IMR-90 (cell line): ENCODE measurements at regions not wholly inside any gene's neighbourhood (a gene's known extent, or its start where the extent isn't known, plus 50 kb on each side); places are given as distances from the start of the nearest gene placed in this dataset.

Experiments
- ATAC-seq: fragments of 200-7000 bp; cut with Tn5 transposase; 2 replicates; pipeline ENCODE4 v1.9.1; 2020; ENCODE audit warnings: low read depth, mild to moderate bottlenecking, moderate library complexity
- BruUV-seq: library from RNA; stranded (reverse); fragments of 400-500 nt; replicated peaks from 2 replicates; lab custom pipeline; 2021; lab: Mats Ljungman, UMichigan
- CTCF ChIA-PET: fragments of 300-600 bp; formaldehyde crosslinking; extraction: SDS; loops from one replicate; lab custom pipeline; 2021; ENCODE audit warnings: antibody characterized with exemption; lab: Yijun Ruan, JAX
- POLR2A ChIA-PET: fragments of 300-600 bp; sonication (Branson Sonifier 250); formaldehyde crosslinking; loops from one replicate; lab custom pipeline; 2022; ENCODE audit warnings: antibody characterized with exemption; ENCODE audit not compliant: unreplicated experiment; lab: Charles Lee
- DNase-seq: peaks from one replicate; pipeline ENCODE4 v3.0.0; 2013
- H2AFZ ChIP-seq: replicated peaks from 2 replicates; pipeline ENCODE3; 2013; ENCODE audit warnings: low read length, mild to moderate bottlenecking; ENCODE audit not compliant: poor library complexity
- H2AK5ac ChIP-seq: 2 replicates; pipeline ENCODE4 v1.6.1; 2013; ENCODE audit warnings: low read depth, low read length, inconsistent platforms
- H2AK9ac ChIP-seq: replicated peaks from 2 replicates; pipeline ENCODE3; 2013; ENCODE audit warnings: mild to moderate bottlenecking, low read depth, low read length, moderate library complexity; ENCODE audit not compliant: poor library complexity
- H2BK120ac ChIP-seq: 2 replicates; pipeline ENCODE4 v1.6.1; 2013; ENCODE audit warnings: low read depth, low read length, inconsistent platforms
- H2BK15ac ChIP-seq: 3 replicates; pipeline ENCODE4 v1.6.1; 2013; ENCODE audit warnings: low read depth, low read length, inconsistent platforms
- H2BK20ac ChIP-seq: 2 replicates; pipeline ENCODE4 v1.6.1; 2013; ENCODE audit warnings: low read depth, mild to moderate bottlenecking, inconsistent platforms, low read length, moderate library complexity
- H2BK5ac ChIP-seq: 2 replicates; pipeline ENCODE4 v1.6.1; 2013; ENCODE audit warnings: mild to moderate bottlenecking, low read depth, low read length, inconsistent platforms; ENCODE audit not compliant: poor library complexity, severe bottlenecking
- H3K14ac ChIP-seq: replicated peaks from 2 replicates; pipeline ENCODE4 v1.6.1; 2013; ENCODE audit warnings: low read depth, low read length, inconsistent platforms
- H3K18ac ChIP-seq: 2 replicates; pipeline ENCODE4 v1.6.1; 2013; ENCODE audit warnings: low read depth, low read length, control low read depth
- H3K23ac ChIP-seq: 2 replicates; pipeline ENCODE4 v1.6.1; 2013; ENCODE audit warnings: low read depth, low read length, inconsistent platforms
- H3K27ac ChIP-seq: 2 replicates; pipeline ENCODE4 v1.5.1; 2013; ENCODE audit warnings: mild to moderate bottlenecking, control low read depth, low read length; ENCODE audit not compliant: insufficient read depth
- H3K27me3 ChIP-seq: 2 replicates; pipeline ENCODE4 v1.6.1; 2013; ENCODE audit warnings: low read length; ENCODE audit not compliant: control insufficient read depth, insufficient read depth
- H3K36me3 ChIP-seq: 2 replicates; pipeline ENCODE4 v1.6.1; 2013; ENCODE audit warnings: low read length, mixed read lengths; ENCODE audit not compliant: control insufficient read depth, insufficient read depth
- H3K4ac ChIP-seq: 2 replicates; pipeline ENCODE4 v1.6.1; 2013; ENCODE audit warnings: low read depth, low read length, inconsistent platforms
- H3K4me1 ChIP-seq: 2 replicates; pipeline ENCODE4 v1.6.1; 2013; ENCODE audit warnings: low read length, mixed read lengths; ENCODE audit not compliant: control insufficient read depth, insufficient read depth
- H3K4me2 ChIP-seq: 2 replicates; pipeline ENCODE4 v1.6.1; 2013; ENCODE audit warnings: low read depth, mild to moderate bottlenecking, control low read depth, low read length, moderate library complexity
- H3K4me3 ChIP-seq: 2 replicates; pipeline ENCODE4 v1.5.1; 2013; ENCODE audit warnings: low read depth, mild to moderate bottlenecking, control low read depth, low read length, moderate library complexity; ENCODE audit not compliant: insufficient read depth
- H3K56ac ChIP-seq: 2 replicates; pipeline ENCODE4 v1.6.1; 2013; ENCODE audit warnings: low read length, inconsistent platforms; ENCODE audit not compliant: insufficient read depth; ENCODE audit errors: extremely low read depth
- H3K79me1 ChIP-seq, 2 experiments: 2 replicates each; pipeline ENCODE4 v1.6.1; 2013; ENCODE audit warnings: low read length in 2 of 2, inconsistent platforms in 1 of 2, low read depth in 1 of 2
- H3K9ac ChIP-seq: 2 replicates; pipeline ENCODE4 v1.6.1; 2013; ENCODE audit warnings: low read depth, low read length, control low read depth
- H3K9me1 ChIP-seq: 2 replicates; pipeline ENCODE4 v1.6.1; 2013; ENCODE audit warnings: low read length, inconsistent platforms; ENCODE audit not compliant: insufficient read depth
- H3K9me3 ChIP-seq: 2 replicates; pipeline ENCODE4 v1.6.1; 2013; ENCODE audit warnings: low read length; ENCODE audit not compliant: control insufficient read depth, insufficient read depth
- H4K20me1 ChIP-seq: 2 replicates; pipeline ENCODE4 v1.6.1; 2013; ENCODE audit warnings: low read length, inconsistent platforms; ENCODE audit not compliant: insufficient read depth
- H4K5ac ChIP-seq: 2 replicates; pipeline ENCODE4 v1.6.1; 2013; ENCODE audit warnings: mild to moderate bottlenecking, low read depth, low read length, control low read depth
- H4K8ac ChIP-seq, 2 experiments: 2 replicates each; pipeline ENCODE4 v1.6.1; 2013; ENCODE audit warnings: low read depth in 2 of 2, low read length in 2 of 2, control low read depth in 1 of 2, inconsistent platforms in 1 of 2
- H4K91ac ChIP-seq: 2 replicates; pipeline ENCODE4 v1.6.1; 2013; ENCODE audit warnings: low read depth, low read length, inconsistent platforms; ENCODE audit not compliant: insufficient read depth
- BHLHE40 ChIP-seq: fragments of 150-350 bp; IDR thresholded peaks from 2 replicates; pipeline ENCODE4 v1.6.1; 2016; ENCODE audit warnings: mild to moderate bottlenecking, low read depth, low read length
- CHD1 ChIP-seq: IDR thresholded peaks from 2 replicates; pipeline ENCODE4 v1.6.1; 2012; ENCODE audit warnings: low read depth, low read length, improper control_type of control experiment
- ELK1 ChIP-seq: fragments of 150-350 bp; IDR thresholded peaks from 2 replicates; pipeline ENCODE4 v1.6.1; 2016; ENCODE audit warnings: low read depth, mild to moderate bottlenecking, low read length, moderate library complexity, borderline replicate concordance
- FOS ChIP-seq: fragments of 150-350 bp; IDR thresholded peaks from 2 replicates; pipeline ENCODE4 v1.6.1; 2016; ENCODE audit warnings: low read depth, low read length
- MAZ ChIP-seq: IDR thresholded peaks from 2 replicates; pipeline ENCODE4 v1.6.1; 2012; ENCODE audit warnings: low read depth, mild to moderate bottlenecking, low read length, improper control_type of control experiment, moderate library complexity, borderline replicate concordance
- MXI1 ChIP-seq: IDR thresholded peaks from 2 replicates; pipeline ENCODE4 v1.6.1; 2012; ENCODE audit warnings: low read depth, mild to moderate bottlenecking, low read length, moderate library complexity, borderline replicate concordance
- POLR2A ChIP-seq: IDR thresholded peaks from 2 replicates; pipeline ENCODE4 v1.6.1; 2012; ENCODE audit warnings: mild to moderate bottlenecking, low read depth, low read length
- RAD21 ChIP-seq: IDR thresholded peaks from 2 replicates; pipeline ENCODE4 v1.6.1; 2012; ENCODE audit warnings: low read length, improper control_type of control experiment
- RCOR1 ChIP-seq: IDR thresholded peaks from 2 replicates; pipeline ENCODE4 v1.6.1; 2012; ENCODE audit warnings: mild to moderate bottlenecking, low read length, improper control_type of control experiment; ENCODE audit not compliant: insufficient replicate concordance
- RFX5 ChIP-seq: IDR thresholded peaks from 2 replicates; pipeline ENCODE4 v1.8.0; 2012; ENCODE audit warnings: low read depth, mild to moderate bottlenecking, low read length, moderate library complexity
- SMC3 ChIP-seq: fragments of 150-350 bp; IDR thresholded peaks from 2 replicates; pipeline ENCODE4 v1.6.1; 2016; ENCODE audit warnings: low read depth, mild to moderate bottlenecking, antibody characterized with exemption, low read length, moderate library complexity
- WGBS, 2 experiments: methylation state at CpG; one replicate each; pipeline versions ENCODE4 v1.1.5 to v1.1.7; 2013; ENCODE audit warnings: missing lambda C conversion rate in 2 of 2; ENCODE audit not compliant: insufficient read length in 1 of 2; ENCODE audit errors: extremely low coverage in 2 of 2; 5-methylcytosine and 5-hydroxymethylcytosine counted together
- dilution Hi-C: fragments of 300-500 bp; cut with HindIII; formaldehyde crosslinking; loops from one replicate; pipeline ENCODE4 v1.14.3; 2018; ENCODE audit warnings: low sequenced_read_pairs; ENCODE audit not compliant: unreplicated experiment
- in situ Hi-C: fragments of 300-500 bp; cut with MboI; formaldehyde crosslinking; loops from 3 replicates; pipeline ENCODE4 v1.14.3; 2019; ENCODE audit warnings: low sequenced_read_pairs, inconsistent platforms, mixed read lengths
- intact Hi-C: fragments of 100-400 bp; cut with micrococcal nuclease; formaldehyde crosslinking; loops from 2 replicates; pipeline ENCODE4 v1.10.0; 2022

DNA sequence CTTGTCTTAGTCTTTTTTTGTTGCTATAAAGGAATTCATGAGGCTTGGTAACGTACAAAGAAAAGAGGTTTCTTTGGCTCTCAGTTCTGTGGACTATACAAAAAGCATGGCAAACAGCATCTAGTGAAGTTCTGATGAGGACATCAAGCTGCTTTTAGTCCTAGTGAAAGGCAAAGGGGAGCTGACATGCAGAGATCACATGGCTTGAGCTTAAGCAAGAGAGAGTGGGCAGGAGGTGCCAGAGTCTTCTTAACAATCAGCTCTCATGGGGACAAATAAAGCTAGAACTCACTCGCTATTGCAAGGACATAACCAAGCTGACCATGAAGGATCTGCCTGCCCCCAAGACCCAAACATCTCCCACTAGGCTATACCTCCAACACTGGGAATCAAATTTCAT, 1063.1 kb downstream of the PCDH7 start:
- H4K20me1 ChIP-seq, result no peaks in the 10 kb centered on the region
- no peaks in the 10 kb centered on the region for H3K79me1 ChIP-seq
- dilution Hi-C loops, result no loop called here
- H2BK15ac ChIP-seq, result no peak overlapping the region
- no peak overlapping the region for H3K4me3 ChIP-seq
- no peak overlapping the region for H3K23ac ChIP-seq
- POLR2A ChIA-PET, result no interaction called here
- H3K9me1 ChIP-seq, result no peaks in the 10 kb centered on the region
- H3K56ac ChIP-seq, result no peak overlapping the region
- peaks cover 2% of the 10 kb centered on the region; the same call in 1 of the 2 replicates for H3K9me3 ChIP-seq
- CTCF ChIA-PET, result no interaction called here
- no peak overlapping the region for H2BK20ac ChIP-seq
- WGBS, 2 experiments, result 80% methylated on average over 1 of the region's 2 CpGs; no CpG with 5 or more reads in 1 of the 2 experiments
- no peak overlapping the region for H4K5ac ChIP-seq
- no peak for ATAC-seq
- no peak for TF ChIP-seq CHD1
- no peak for TF ChIP-seq BHLHE40
- TF ChIP-seq MAZ, result no peak
- no peak for TF ChIP-seq SMC3
- no peak for TF ChIP-seq RFX5
- TF ChIP-seq FOS, result no peak
- TF ChIP-seq RCOR1, result no peak
- no peak for TF ChIP-seq RAD21
- no peak for TF ChIP-seq POLR2A
- TF ChIP-seq ELK1, result no peak
- TF ChIP-seq MXI1, result no peak
- no peak overlapping the region for H2AK9ac ChIP-seq
- H3K9ac ChIP-seq, result no peak overlapping the region
- no peaks in the 10 kb centered on the region for H3K36me3 ChIP-seq
- no peak overlapping the region for H3K27ac ChIP-seq
- no peak overlapping the region for H4K91ac ChIP-seq
- no peak overlapping the region for H3K4me2 ChIP-seq
- no peak overlapping the region for H3K18ac ChIP-seq
- no peak overlapping the region for H4K8ac ChIP-seq
- no peak overlapping the region for H2AK5ac ChIP-seq
- H3K4me1 ChIP-seq, result no peaks in the 10 kb centered on the region
- no peaks in the 10 kb centered on the region for H3K27me3 ChIP-seq
- no peak overlapping the region for H2BK120ac ChIP-seq
- H2AFZ ChIP-seq, result no peak overlapping the region
- no peak overlapping the region for H3K14ac ChIP-seq
- in situ Hi-C loops, result no loop called here
- H2BK5ac ChIP-seq, result no peak overlapping the region
- DNase-seq, result no peak
- H3K4ac ChIP-seq, result no peak overlapping the region
- intact Hi-C loops, result no loop called here
- no TSS peak for BruUV-seq
